WTC11 (cell line): ENCODE measurements at regions not wholly inside any gene's neighbourhood (a gene's known extent, or its start where the extent isn't known, plus 50 kb on each side); places are given as distances from the start of the nearest gene placed in this dataset.

ENCODE experiments used
- ATAC-seq: fragments of 200-7000 bp; cut with Tn5 transposase; 2 replicates; pipeline ENCODE4 v1.10.0; 2021; ENCODE audit warnings: mild to moderate bottlenecking, moderate library complexity
- CTCF ChIA-PET: fragments of 300-600 bp; sonication (Branson Sonifier 250); formaldehyde crosslinking; loops from one replicate; lab custom pipeline; 2021; ENCODE audit warnings: antibody characterized with exemption; lab: Charles Lee
- POLR2A ChIA-PET: fragments of 350-600 bp; sonication (Branson Sonifier 250); formaldehyde crosslinking; loops from one replicate; lab custom pipeline; 2021; ENCODE audit warnings: antibody characterized with exemption; lab: Charles Lee
- DNase-seq: peaks from one replicate; pipeline ENCODE4 v3.0.0; 2021; ENCODE audit warnings: low spot score
- H3K27ac Mint-ChIP-seq: 2 replicates; pipeline ENCODE4 v1.8.0; 2021; ENCODE audit warnings: mixed read lengths
- H3K27me3 Mint-ChIP-seq: 2 replicates; pipeline ENCODE4 v1.8.0; 2021; ENCODE audit warnings: low read depth, mild to moderate bottlenecking, moderate library complexity, mixed read lengths
- H3K36me3 Mint-ChIP-seq: 2 replicates; pipeline ENCODE4 v1.8.0; 2021; ENCODE audit warnings: mixed read lengths
- H3K4me1 Mint-ChIP-seq: 2 replicates; pipeline ENCODE4 v1.8.0; 2022; ENCODE audit warnings: mixed read lengths
- H3K4me3 Mint-ChIP-seq: 2 replicates; pipeline ENCODE4 v1.8.0; 2021; ENCODE audit warnings: mild to moderate bottlenecking, moderate library complexity, mixed read lengths
- H3K9me3 Mint-ChIP-seq: 2 replicates; pipeline ENCODE4 v1.8.0; 2021; ENCODE audit warnings: mixed read lengths
- CREM ChIP-seq: sonication (generic); formaldehyde crosslinking; IDR thresholded peaks from 2 replicates; pipeline ENCODE4 v1.8.1; 2022; ENCODE audit warnings: mild to moderate bottlenecking, missing genetic modification reagents, moderate library complexity
- KAT7 ChIP-seq: sonication (generic); formaldehyde crosslinking; IDR thresholded peaks from 2 replicates; pipeline ENCODE4 v1.8.1; 2023; ENCODE audit warnings: missing genetic modification reagents, mild to moderate bottlenecking, borderline replicate concordance
- MXD4 ChIP-seq: fragments of 250-450 bp; sonication (Bioruptor Pico); IDR thresholded peaks from 2 replicates; pipeline ENCODE4 v1.8.0; 2021; ENCODE audit warnings: mild to moderate bottlenecking, moderate library complexity, borderline replicate concordance
- MYBL2 ChIP-seq: sonication (generic); formaldehyde crosslinking; IDR thresholded peaks from 2 replicates; pipeline ENCODE4 v1.8.1; 2023; ENCODE audit warnings: mild to moderate bottlenecking, moderate library complexity, missing genetic modification reagents
- NR3C1 ChIP-seq: sonication (generic); formaldehyde crosslinking; conservative IDR thresholded peaks from 2 replicates; pipeline ENCODE4 v1.8.1; 2023; ENCODE audit warnings: low read depth, mild to moderate bottlenecking, missing genetic modification reagents
- SOX15 ChIP-seq: fragments of 250-450 bp; sonication (Bioruptor Pico); IDR thresholded peaks from 2 replicates; pipeline ENCODE4 v1.9.0; 2021; ENCODE audit warnings: mild to moderate bottlenecking
- TEAD1 ChIP-seq: sonication (generic); formaldehyde crosslinking; IDR thresholded peaks from 2 replicates; pipeline ENCODE4 v1.8.0; 2022; ENCODE audit warnings: mild to moderate bottlenecking, missing genetic modification reagents
- ZNF232 ChIP-seq: sonication (generic); formaldehyde crosslinking; IDR thresholded peaks from 2 replicates; pipeline ENCODE4 v1.8.0; 2022; ENCODE audit warnings: mild to moderate bottlenecking, missing genetic modification reagents
- ZNF263 ChIP-seq: sonication (generic); formaldehyde crosslinking; IDR thresholded peaks from 2 replicates; pipeline ENCODE4 v1.8.1; 2022; ENCODE audit warnings: low read depth, mild to moderate bottlenecking, moderate library complexity, missing genetic modification reagents
- TF ChIP-seq, protein P1 (sequence below): sonication (generic); formaldehyde crosslinking; IDR thresholded peaks from 2 replicates; pipeline ENCODE4 v1.8.1; 2023; ENCODE audit warnings: mild to moderate bottlenecking, missing genetic modification reagents, moderate library complexity
- TF ChIP-seq, protein P2 (sequence below): fragments of 250-450 bp; sonication (Bioruptor Pico); IDR thresholded peaks from 2 replicates; pipeline ENCODE4 v2.1.2; 2022; ENCODE audit warnings: mild to moderate bottlenecking, moderate library complexity
- TF ChIP-seq, protein P3 (sequence below): fragments of 250-450 bp; sonication (Bioruptor Pico); conservative IDR thresholded peaks from 2 replicates; pipeline ENCODE4 v1.9.0; 2021; ENCODE audit warnings: mild to moderate bottlenecking
- TF ChIP-seq, protein P4 (sequence below): sonication (generic); formaldehyde crosslinking; IDR thresholded peaks from 2 replicates; pipeline ENCODE4 v1.8.0; 2022; ENCODE audit warnings: mild to moderate bottlenecking, missing genetic modification reagents
- TF ChIP-seq, protein P5 (sequence below): sonication (generic); formaldehyde crosslinking; IDR thresholded peaks from 2 replicates; pipeline ENCODE4 v1.8.1; 2023; ENCODE audit warnings: mild to moderate bottlenecking, missing genetic modification reagents, borderline replicate concordance
- TF ChIP-seq, protein P6 (sequence below): sonication (generic); formaldehyde crosslinking; IDR thresholded peaks from 2 replicates; pipeline ENCODE4 v1.8.0; 2023; ENCODE audit warnings: mild to moderate bottlenecking, missing genetic modification reagents
- TF ChIP-seq, protein P7 (sequence below): fragments of 250-450 bp; sonication (Bioruptor Pico); IDR thresholded peaks from 2 replicates; pipeline ENCODE4 v1.9.0; 2021; ENCODE audit warnings: moderate library complexity, mild to moderate bottlenecking, inconsistent platforms, borderline replicate concordance
- TF ChIP-seq, protein P8 (sequence below): sonication (generic); formaldehyde crosslinking; IDR thresholded peaks from 2 replicates; pipeline ENCODE4 v1.8.1; 2022; ENCODE audit warnings: low read depth, missing genetic modification reagents, borderline replicate concordance
- TF ChIP-seq, protein P9 (sequence below): sonication (generic); formaldehyde crosslinking; IDR thresholded peaks from 2 replicates; pipeline ENCODE4 v1.8.1; 2022; ENCODE audit warnings: missing genetic modification reagents, borderline replicate concordance

DNA sequence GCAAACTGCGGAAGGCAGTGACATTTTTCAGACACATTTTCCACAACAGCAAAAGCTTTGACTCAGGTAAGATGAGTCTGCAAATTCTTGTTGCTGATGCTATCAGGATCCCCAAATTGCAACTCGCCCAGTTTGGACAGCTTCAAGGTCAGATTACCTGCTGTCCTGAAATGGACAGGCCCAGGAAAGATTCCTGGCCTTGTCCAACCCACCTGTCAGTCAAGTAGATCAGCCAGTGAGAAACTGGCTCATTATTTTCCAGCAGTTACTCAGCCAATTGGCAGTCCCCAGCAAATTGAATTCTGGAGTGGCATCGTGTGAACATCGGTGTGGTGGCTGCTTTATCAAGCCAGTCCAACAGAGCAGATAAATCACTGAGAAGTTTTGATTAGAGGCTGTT, 84.5 kb upstream of the SNAP25 start:
- Mint-ChIP-seq H3K27me3 (no peaks in the 10 kb centered on the region), H3K36me3 (no peaks in the 10 kb centered on the region), H3K4me1 (peaks cover 38% of the 10 kb centered on the region), H3K4me3 (no peak overlapping the region), H3K27ac (no peak overlapping the region), H3K9me3 (no peaks in the 10 kb centered on the region)
- ChIA-PET CTCF (no interaction called here), POLR2A (no interaction called here)
- no peak for ATAC-seq
- no peak for DNase-seq
- TF ChIP-seq, protein P1, sequence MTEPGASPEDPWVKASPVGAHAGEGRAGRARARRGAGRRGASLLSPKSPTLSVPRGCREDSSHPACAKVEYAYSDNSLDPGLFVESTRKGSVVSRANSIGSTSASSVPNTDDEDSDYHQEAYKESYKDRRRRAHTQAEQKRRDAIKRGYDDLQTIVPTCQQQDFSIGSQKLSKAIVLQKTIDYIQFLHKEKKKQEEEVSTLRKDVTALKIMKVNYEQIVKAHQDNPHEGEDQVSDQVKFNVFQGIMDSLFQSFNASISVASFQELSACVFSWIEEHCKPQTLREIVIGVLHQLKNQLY (CRISPR knock-in tag), result no peak
- TF ChIP-seq, protein P2, sequence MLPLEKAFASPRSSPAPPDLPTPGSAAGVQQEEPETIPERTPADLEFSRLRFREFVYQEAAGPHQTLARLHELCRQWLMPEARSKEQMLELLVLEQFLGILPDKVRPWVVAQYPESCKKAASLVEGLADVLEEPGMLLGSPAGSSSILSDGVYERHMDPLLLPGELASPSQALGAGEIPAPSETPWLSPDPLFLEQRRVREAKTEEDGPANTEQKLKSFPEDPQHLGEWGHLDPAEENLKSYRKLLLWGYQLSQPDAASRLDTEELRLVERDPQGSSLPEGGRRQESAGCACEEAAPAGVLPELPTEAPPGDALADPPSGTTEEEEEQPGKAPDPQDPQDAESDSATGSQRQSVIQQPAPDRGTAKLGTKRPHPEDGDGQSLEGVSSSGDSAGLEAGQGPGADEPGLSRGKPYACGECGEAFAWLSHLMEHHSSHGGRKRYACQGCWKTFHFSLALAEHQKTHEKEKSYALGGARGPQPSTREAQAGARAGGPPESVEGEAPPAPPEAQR (CRISPR knock-in tag), result no peak
- TF ChIP-seq, protein P3, sequence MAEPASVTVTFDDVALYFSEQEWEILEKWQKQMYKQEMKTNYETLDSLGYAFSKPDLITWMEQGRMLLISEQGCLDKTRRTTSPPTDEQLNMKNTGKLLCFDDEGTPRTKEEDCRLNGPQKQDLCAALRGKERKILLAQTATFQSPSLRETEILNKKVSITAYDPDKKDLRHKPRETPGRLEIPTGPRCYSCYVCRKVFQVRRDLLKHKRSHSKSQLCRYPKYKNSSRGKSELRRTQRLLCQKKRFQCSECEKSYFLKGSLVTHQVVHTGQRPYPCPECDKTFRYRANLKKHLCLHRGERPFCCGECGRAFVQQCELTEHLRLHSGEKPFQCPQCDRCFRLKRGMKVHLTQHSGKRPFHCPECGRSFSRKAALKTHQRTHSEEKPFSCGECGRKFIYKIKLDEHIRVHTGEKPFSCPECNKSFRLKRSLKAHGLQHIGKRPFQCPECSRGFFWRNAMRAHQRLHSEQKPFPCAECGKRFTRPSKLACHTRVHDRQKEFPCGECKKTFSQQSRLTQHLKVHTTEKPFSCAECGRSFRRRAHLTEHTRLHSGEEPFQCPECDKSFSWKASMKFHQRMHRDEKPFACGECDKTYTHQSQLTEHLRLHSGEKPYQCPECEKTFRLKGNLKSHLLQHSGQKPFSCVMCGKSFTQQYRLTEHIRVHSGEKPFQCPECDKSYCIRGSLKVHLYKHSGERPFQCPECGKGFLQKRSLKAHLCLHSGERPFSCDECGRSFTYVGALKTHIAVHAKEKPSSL (CRISPR knock-in tag), result no peak
- TF ChIP-seq NR3C1, result no peak
- TF ChIP-seq, protein P4, sequence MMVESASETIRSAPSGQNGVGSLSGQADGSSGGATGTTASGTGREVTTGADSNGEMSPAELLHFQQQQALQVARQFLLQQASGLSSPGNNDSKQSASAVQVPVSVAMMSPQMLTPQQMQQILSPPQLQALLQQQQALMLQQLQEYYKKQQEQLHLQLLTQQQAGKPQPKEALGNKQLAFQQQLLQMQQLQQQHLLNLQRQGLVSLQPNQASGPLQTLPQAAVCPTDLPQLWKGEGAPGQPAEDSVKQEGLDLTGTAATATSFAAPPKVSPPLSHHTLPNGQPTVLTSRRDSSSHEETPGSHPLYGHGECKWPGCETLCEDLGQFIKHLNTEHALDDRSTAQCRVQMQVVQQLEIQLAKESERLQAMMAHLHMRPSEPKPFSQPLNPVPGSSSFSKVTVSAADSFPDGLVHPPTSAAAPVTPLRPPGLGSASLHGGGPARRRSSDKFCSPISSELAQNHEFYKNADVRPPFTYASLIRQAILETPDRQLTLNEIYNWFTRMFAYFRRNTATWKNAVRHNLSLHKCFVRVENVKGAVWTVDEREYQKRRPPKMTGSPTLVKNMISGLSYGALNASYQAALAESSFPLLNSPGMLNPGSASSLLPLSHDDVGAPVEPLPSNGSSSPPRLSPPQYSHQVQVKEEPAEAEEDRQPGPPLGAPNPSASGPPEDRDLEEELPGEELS, result no peak
- TF ChIP-seq, protein P5, sequence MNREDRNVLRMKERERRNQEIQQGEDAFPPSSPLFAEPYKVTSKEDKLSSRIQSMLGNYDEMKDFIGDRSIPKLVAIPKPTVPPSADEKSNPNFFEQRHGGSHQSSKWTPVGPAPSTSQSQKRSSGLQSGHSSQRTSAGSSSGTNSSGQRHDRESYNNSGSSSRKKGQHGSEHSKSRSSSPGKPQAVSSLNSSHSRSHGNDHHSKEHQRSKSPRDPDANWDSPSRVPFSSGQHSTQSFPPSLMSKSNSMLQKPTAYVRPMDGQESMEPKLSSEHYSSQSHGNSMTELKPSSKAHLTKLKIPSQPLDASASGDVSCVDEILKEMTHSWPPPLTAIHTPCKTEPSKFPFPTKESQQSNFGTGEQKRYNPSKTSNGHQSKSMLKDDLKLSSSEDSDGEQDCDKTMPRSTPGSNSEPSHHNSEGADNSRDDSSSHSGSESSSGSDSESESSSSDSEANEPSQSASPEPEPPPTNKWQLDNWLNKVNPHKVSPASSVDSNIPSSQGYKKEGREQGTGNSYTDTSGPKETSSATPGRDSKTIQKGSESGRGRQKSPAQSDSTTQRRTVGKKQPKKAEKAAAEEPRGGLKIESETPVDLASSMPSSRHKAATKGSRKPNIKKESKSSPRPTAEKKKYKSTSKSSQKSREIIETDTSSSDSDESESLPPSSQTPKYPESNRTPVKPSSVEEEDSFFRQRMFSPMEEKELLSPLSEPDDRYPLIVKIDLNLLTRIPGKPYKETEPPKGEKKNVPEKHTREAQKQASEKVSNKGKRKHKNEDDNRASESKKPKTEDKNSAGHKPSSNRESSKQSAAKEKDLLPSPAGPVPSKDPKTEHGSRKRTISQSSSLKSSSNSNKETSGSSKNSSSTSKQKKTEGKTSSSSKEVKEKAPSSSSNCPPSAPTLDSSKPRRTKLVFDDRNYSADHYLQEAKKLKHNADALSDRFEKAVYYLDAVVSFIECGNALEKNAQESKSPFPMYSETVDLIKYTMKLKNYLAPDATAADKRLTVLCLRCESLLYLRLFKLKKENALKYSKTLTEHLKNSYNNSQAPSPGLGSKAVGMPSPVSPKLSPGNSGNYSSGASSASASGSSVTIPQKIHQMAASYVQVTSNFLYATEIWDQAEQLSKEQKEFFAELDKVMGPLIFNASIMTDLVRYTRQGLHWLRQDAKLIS (CRISPR knock-in tag), result no peak
- TF ChIP-seq ZNF263 (CRISPR knock-in tag), result no peak
- TF ChIP-seq TEAD1, result no peak
- TF ChIP-seq SOX15 (CRISPR knock-in tag), result no peak
- TF ChIP-seq, protein P6, sequence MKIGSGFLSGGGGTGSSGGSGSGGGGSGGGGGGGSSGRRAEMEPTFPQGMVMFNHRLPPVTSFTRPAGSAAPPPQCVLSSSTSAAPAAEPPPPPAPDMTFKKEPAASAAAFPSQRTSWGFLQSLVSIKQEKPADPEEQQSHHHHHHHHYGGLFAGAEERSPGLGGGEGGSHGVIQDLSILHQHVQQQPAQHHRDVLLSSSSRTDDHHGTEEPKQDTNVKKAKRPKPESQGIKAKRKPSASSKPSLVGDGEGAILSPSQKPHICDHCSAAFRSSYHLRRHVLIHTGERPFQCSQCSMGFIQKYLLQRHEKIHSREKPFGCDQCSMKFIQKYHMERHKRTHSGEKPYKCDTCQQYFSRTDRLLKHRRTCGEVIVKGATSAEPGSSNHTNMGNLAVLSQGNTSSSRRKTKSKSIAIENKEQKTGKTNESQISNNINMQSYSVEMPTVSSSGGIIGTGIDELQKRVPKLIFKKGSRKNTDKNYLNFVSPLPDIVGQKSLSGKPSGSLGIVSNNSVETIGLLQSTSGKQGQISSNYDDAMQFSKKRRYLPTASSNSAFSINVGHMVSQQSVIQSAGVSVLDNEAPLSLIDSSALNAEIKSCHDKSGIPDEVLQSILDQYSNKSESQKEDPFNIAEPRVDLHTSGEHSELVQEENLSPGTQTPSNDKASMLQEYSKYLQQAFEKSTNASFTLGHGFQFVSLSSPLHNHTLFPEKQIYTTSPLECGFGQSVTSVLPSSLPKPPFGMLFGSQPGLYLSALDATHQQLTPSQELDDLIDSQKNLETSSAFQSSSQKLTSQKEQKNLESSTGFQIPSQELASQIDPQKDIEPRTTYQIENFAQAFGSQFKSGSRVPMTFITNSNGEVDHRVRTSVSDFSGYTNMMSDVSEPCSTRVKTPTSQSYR (CRISPR knock-in tag), result no peak
- TF ChIP-seq ZNF232 (CRISPR knock-in tag), result no peak
- TF ChIP-seq, protein P7, sequence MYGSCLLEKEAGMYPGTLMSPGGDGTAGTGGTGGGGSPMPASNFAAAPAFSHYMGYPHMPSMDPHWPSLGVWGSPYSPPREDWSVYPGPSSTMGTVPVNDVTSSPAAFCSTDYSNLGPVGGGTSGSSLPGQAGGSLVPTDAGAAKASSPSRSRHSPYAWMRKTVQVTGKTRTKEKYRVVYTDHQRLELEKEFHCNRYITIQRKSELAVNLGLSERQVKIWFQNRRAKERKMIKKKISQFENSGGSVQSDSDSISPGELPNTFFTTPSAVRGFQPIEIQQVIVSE, result no peak
- TF ChIP-seq, protein P8, sequence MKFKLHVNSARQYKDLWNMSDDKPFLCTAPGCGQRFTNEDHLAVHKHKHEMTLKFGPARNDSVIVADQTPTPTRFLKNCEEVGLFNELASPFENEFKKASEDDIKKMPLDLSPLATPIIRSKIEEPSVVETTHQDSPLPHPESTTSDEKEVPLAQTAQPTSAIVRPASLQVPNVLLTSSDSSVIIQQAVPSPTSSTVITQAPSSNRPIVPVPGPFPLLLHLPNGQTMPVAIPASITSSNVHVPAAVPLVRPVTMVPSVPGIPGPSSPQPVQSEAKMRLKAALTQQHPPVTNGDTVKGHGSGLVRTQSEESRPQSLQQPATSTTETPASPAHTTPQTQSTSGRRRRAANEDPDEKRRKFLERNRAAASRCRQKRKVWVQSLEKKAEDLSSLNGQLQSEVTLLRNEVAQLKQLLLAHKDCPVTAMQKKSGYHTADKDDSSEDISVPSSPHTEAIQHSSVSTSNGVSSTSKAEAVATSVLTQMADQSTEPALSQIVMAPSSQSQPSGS (CRISPR knock-in tag), result no peak
- TF ChIP-seq, protein P9, sequence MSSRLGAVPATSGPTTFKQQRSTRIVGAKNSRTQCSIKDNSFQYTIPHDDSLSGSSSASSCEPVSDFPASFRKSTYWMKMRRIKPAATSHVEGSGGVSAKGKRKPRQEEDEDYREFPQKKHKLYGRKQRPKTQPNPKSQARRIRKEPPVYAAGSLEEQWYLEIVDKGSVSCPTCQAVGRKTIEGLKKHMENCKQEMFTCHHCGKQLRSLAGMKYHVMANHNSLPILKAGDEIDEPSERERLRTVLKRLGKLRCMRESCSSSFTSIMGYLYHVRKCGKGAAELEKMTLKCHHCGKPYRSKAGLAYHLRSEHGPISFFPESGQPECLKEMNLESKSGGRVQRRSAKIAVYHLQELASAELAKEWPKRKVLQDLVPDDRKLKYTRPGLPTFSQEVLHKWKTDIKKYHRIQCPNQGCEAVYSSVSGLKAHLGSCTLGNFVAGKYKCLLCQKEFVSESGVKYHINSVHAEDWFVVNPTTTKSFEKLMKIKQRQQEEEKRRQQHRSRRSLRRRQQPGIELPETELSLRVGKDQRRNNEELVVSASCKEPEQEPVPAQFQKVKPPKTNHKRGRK (CRISPR knock-in tag), result no peak
- TF ChIP-seq CREM (CRISPR knock-in tag), result no peak
- TF ChIP-seq MYBL2 (CRISPR knock-in tag), result no peak
- TF ChIP-seq KAT7 (CRISPR knock-in tag), result no peak
- no peak for TF ChIP-seq MXD4 (CRISPR knock-in tag)
